ENCODE measurements at regions not wholly inside any gene's neighbourhood (a gene's known extent, or its start where the extent isn't known, plus 50 kb on each side); places are given as distances from the start of the nearest gene placed in this dataset.

DNA sequence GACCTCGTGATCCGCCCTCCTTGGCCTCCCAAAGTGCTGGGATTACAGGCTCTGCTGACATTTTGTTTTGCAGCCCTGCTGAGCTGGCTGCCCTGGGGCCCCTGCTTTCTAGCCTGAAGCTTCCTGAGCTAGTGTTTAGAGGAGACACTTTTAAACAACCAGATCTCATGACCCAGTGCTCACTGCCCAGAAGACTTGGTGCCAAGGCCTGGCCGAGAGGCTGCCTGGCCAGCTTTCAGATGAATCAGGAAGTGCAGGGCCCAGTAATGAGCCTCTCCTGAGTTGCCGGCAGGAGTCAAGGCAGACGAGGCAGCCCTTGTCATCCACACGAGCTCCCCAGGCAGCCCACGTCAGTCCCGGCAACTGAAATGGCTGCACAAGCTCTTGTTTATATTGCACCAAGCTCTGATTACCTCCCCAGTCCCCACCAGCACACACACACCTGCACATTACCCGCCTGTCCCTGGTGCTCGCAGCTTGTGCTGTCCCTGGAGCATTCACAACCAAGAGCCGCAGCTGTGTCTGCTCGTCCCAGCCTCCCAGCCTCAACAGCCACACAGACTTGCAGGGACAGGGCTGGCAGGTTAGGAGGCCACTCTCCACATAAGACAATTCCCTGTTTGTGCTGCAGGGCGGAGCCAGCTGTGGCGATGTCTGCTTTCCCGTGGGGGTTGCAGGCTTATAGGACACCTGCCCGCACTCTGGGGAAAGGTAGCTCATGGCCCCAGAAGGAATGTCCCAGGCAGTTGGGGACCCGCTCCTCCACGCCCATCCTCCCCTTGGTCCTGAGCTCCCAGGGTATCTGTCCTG lies 331.2 kb upstream of the MYT1L start:
- TF ChIP-seq, protein P1, sequence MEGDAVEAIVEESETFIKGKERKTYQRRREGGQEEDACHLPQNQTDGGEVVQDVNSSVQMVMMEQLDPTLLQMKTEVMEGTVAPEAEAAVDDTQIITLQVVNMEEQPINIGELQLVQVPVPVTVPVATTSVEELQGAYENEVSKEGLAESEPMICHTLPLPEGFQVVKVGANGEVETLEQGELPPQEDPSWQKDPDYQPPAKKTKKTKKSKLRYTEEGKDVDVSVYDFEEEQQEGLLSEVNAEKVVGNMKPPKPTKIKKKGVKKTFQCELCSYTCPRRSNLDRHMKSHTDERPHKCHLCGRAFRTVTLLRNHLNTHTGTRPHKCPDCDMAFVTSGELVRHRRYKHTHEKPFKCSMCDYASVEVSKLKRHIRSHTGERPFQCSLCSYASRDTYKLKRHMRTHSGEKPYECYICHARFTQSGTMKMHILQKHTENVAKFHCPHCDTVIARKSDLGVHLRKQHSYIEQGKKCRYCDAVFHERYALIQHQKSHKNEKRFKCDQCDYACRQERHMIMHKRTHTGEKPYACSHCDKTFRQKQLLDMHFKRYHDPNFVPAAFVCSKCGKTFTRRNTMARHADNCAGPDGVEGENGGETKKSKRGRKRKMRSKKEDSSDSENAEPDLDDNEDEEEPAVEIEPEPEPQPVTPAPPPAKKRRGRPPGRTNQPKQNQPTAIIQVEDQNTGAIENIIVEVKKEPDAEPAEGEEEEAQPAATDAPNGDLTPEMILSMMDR (IDR thresholded peaks at IDR 0.05), result no peak
- TF ChIP-seq POLR2A (IDR thresholded peaks at IDR 0.05) (no peak), EP300 (IDR thresholded peaks at IDR 0.05) (no peak)
